ELF-1 (cell line): ENCODE measurements at regions not wholly inside any gene's neighbourhood (a gene's known extent, or its start where the extent isn't known, plus 50 kb on each side); places are given as distances from the start of the nearest gene placed in this dataset.
A peak's percentile ranks its signal among the peaks of the same experiment; 100 is the strongest.
"Not testable (repeated sequence)": the region's sequence is repeated elsewhere in the genome, so short reads cannot be mapped to it uniquely, and the experiment has no call there.

Experiments used
- DNase-seq: peaks from one replicate; pipeline ENCODE4 v3.0.0-alpha.2; 2016; ENCODE audit warnings: low read depth, low spot score

GRCh38 chr5:174585472-174585871, 138.9 kb upstream of the MSX2 start:
- DNase-seq: no peak

- not testable (repeated sequence) for DNase-seq
These were observed 138.2 kb upstream of the MSX2 start for GRCh38 chr5:174586163-174586562.

GRCh38 chr5:174589011-174589410, 135.4 kb upstream of the MSX2 start:
- DNase-seq: peak; percentile 55

- DNase-seq: peak; percentile 53
These were observed 134.8 kb upstream of the MSX2 start for GRCh38 chr5:174589599-174589998.

GRCh38 chr5:174590820-174591219, 133.6 kb upstream of the MSX2 start:
- DNase-seq: no peak

GRCh38 chr5:174596429-174596828, 128.0 kb upstream of the MSX2 start:
- DNase-seq: no peak

GRCh38 chr5:174599992-174600391, 124.4 kb upstream of the MSX2 start:
- DNase-seq: peak; percentile 63

GRCh38 chr5:174601946-174602345, 122.4 kb upstream of the MSX2 start:
- DNase-seq: no peak

GRCh38 chr5:174606153-174606552, 118.2 kb upstream of the MSX2 start:
- DNase-seq: no peak

- DNase-seq: no peak
These were observed 117.7 kb upstream of the MSX2 start for GRCh38 chr5:174606646-174607045.

- no peak for DNase-seq
These were observed 117.2 kb upstream of the MSX2 start for GRCh38 chr5:174607205-174607604.

GRCh38 chr5:174607916-174608315, 116.5 kb upstream of the MSX2 start:
- no peak for DNase-seq

- no peak for DNase-seq
These were observed 115.7 kb upstream of the MSX2 start for GRCh38 chr5:174608631-174609097.

- DNase-seq: peak; percentile 34
These were observed 115.3 kb upstream of the MSX2 start for GRCh38 chr5:174609116-174609515.

GRCh38 chr5:174610968-174611367, 113.4 kb upstream of the MSX2 start:
- DNase-seq: no peak

GRCh38 chr5:174612686-174613085, 111.7 kb upstream of the MSX2 start:
- no peak for DNase-seq

- no peak for DNase-seq
These were observed 109.8 kb upstream of the MSX2 start for GRCh38 chr5:174614500-174615135.

- no peak for DNase-seq
These were observed 108.3 kb upstream of the MSX2 start for GRCh38 chr5:174616036-174616435.

- no peak for DNase-seq
These were observed 107.1 kb upstream of the MSX2 start for GRCh38 chr5:174617285-174617684.

- peak; percentile 31 for DNase-seq
These were observed 106.5 kb upstream of the MSX2 start for GRCh38 chr5:174617910-174618309.

GRCh38 chr5:174618589-174618988, 105.8 kb upstream of the MSX2 start:
- peak; percentile 82 for DNase-seq

- no peak for DNase-seq
These were observed 102.3 kb upstream of the MSX2 start for GRCh38 chr5:174622067-174622466.

GRCh38 chr5:174623018-174623417, 101.4 kb upstream of the MSX2 start:
- DNase-seq: no peak

- DNase-seq: no peak
These were observed 100.9 kb upstream of the MSX2 start for GRCh38 chr5:174623433-174624019.
